GM12864 (cell line): ENCODE measurements at regions not wholly inside any gene's neighbourhood (a gene's known extent, or its start where the extent isn't known, plus 50 kb on each side); places are given as distances from the start of the nearest gene placed in this dataset.
A peak's percentile ranks its signal among the peaks of the same experiment; 100 is the strongest.

Experiments
- DNase-seq: peaks from one replicate; pipeline ENCODE4 v3.0.0-alpha.2; 2011; ENCODE audit warnings: low read depth
- H3K4me3 ChIP-seq: 2 replicates; pipeline ENCODE4 v1.5.1; 2011; ENCODE audit warnings: mild to moderate bottlenecking, low read depth, low read length, control low read depth
- TF ChIP-seq, protein P1 (sequence below): IDR thresholded peaks from 2 replicates; pipeline ENCODE4 v1.5.1; 2011; ENCODE audit warnings: low read depth, mild to moderate bottlenecking, moderate library complexity, low read length, control low read depth, inconsistent platforms; ENCODE audit errors: missing control alignments

DNA sequence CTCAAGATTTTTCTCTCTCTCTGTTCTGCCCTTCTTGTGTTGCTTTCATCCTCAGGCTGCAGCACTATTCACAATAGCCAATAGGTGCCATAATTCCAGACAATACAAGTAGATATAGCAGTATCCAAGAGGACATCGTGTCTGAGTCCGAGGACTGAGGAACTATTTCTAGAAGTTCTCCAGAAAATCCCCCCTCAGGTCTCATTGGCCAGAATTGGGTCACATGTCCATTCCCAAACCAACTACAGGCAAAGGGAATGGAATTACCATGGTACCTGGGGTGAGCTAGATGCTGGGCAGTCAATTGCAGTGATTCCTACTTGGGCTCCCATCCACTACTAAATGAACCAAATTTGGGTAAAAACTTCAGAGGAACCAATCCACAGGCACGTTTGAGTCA is 301.9 kb upstream of the RASGEF1B start:
- no peak for DNase-seq
- H3K4me3 ChIP-seq: no peak overlapping the region
- TF ChIP-seq, protein P1, sequence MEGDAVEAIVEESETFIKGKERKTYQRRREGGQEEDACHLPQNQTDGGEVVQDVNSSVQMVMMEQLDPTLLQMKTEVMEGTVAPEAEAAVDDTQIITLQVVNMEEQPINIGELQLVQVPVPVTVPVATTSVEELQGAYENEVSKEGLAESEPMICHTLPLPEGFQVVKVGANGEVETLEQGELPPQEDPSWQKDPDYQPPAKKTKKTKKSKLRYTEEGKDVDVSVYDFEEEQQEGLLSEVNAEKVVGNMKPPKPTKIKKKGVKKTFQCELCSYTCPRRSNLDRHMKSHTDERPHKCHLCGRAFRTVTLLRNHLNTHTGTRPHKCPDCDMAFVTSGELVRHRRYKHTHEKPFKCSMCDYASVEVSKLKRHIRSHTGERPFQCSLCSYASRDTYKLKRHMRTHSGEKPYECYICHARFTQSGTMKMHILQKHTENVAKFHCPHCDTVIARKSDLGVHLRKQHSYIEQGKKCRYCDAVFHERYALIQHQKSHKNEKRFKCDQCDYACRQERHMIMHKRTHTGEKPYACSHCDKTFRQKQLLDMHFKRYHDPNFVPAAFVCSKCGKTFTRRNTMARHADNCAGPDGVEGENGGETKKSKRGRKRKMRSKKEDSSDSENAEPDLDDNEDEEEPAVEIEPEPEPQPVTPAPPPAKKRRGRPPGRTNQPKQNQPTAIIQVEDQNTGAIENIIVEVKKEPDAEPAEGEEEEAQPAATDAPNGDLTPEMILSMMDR: no peak

DNA sequence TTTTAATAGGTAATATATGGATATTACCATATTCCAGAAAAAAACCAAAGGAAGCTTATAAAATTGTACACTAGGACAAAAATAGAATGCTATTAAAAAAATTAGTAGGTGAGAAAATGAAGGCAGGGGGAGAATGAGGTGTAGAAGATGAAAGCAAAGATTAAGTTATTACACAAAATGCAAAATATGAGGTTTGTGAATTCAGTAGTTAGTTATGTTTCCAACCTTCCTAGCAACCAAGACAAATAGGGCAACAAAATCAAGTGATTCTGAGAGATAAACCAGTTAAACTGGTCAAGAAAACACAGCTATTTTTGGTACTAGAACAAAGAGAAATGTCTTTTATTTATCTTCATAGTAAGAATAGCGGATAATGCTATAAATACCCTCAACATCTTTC is 300.0 kb upstream of the RASGEF1B start:
- TF ChIP-seq, protein P1: no peak
- no peak overlapping the region for H3K4me3 ChIP-seq
- DNase-seq: no peak

DNA sequence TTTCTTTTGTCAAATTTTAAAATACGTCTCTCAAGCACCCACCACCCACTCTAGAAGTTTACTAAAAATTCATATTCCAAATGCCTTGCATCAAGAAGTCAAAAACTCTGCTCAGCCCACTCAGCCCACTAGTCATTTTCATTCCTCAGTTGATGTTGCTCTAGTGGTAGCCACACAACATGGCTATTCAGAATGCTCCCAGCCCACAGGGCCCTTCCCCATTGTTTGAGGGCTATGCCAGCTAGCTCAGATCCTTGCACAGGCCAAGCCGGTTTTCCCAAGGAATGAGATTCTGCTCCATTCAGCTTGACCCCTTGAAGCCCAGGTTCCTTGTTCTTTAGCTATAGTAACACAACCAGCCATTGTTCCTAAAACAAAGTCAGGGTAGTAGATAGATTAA is 297.5 kb upstream of the RASGEF1B start:
- TF ChIP-seq, protein P1: no peak
- DNase-seq: no peak

GRCh38 chr4:81758574-81759264 is 287.0 kb upstream of the RASGEF1B start:
- DNase-seq: no peak
- H3K4me3 ChIP-seq: no peak overlapping the region
- TF ChIP-seq, protein P1: no peak

More for the DNA sequence above, 297.5 kb upstream of the RASGEF1B start:
- H3K4me3 ChIP-seq: no peak overlapping the region

GRCh38 chr4:81757691-81758090 is 286.0 kb upstream of the RASGEF1B start:
- H3K4me3 ChIP-seq: no peak overlapping the region
- DNase-seq: no peak
- TF ChIP-seq, protein P1: no peak

- DNase-seq: peak; percentile 4
- TF ChIP-seq, protein P1: no peak
- no peak overlapping the region for H3K4me3 ChIP-seq
Observed at GRCh38 chr4:81756973-81757372, 285.3 kb upstream of the RASGEF1B start.

- no peak for DNase-seq
- no peak overlapping the region for H3K4me3 ChIP-seq
- TF ChIP-seq, protein P1: no peak
Observed at GRCh38 chr4:81756042-81756441, 284.3 kb upstream of the RASGEF1B start.
